GM20000 (cell line): ENCODE measurements at regions not wholly inside any gene's neighbourhood (a gene's known extent, or its start where the extent isn't known, plus 50 kb on each side); places are given as distances from the start of the nearest gene placed in this dataset.

ENCODE experiments used
- DNase-seq: peaks from one replicate; pipeline ENCODE4 v3.0.0; 2012; ENCODE audit warnings: low spot score
- CTCF ChIP-seq: IDR thresholded peaks from 2 replicates; pipeline ENCODE4 v1.5.1; 2012; ENCODE audit warnings: mild to moderate bottlenecking, control low read depth; ENCODE audit errors: extremely low read depth, missing control alignments

GRCh38 chr13:46982856-46983582 lies 86.2 kb upstream of the HTR2A start:
- TF ChIP-seq CTCF: no peak
- peak; percentile 72 for DNase-seq

DNA sequence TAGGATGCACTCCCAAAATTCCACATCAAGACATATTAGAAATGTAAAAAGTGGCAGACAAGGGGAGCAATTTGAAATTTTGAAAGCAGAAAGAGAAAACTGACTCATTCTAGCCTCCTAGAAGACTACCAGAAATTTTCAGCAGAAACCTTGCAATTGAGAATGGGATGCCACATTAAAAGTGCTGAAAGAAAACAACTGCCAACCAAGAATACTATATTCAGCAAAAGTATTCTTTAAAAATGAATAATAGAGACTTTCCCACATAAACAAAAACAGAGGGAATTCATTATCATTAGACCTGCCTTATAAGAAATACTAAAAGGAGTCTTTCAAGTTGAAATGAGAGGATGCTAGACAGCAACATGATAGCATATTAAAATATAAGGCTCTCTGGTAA lies 78.3 kb upstream of the HTR2A start:
- no peak for DNase-seq
- TF ChIP-seq CTCF: no peak

- no peak for DNase-seq
- no peak for TF ChIP-seq CTCF
These were observed 71.6 kb upstream of the HTR2A start for GRCh38 chr13:46968450-46968849.

DNA sequence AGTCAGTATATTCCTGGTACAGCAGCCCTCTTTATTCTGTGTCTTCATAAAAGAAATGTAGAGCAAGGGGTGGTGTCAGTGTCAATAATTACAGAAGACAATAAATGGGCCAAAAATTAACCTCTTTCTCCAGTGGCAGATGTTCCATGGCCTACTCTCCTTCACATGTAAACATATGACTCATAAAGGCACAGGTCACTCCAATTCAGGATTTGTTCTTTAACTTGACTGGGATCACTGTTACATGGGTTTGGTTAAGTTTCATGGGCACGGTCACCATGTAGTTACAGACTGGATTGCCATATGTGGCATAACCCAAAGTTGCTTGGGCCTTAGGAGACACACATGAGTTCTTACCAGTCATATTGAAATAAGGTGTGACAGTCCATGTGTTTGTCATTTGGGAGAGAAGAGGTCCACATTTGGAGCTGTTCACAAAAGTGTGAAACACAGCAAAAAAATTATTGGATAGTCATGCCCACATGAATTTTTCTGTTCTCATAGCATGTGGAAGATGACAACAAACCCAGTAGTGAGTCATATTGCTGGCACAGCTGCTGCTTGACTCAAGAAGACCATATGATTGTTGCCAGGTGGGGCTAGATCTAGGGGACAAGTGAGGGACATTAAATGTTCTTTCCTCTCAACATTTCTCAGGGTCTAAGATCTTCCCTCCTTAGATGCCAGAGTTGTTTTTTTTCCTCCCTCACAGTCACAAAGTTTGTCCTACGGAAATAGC lies 68.1 kb upstream of the HTR2A start:
- DNase-seq: no peak
- no peak for TF ChIP-seq CTCF

DNA sequence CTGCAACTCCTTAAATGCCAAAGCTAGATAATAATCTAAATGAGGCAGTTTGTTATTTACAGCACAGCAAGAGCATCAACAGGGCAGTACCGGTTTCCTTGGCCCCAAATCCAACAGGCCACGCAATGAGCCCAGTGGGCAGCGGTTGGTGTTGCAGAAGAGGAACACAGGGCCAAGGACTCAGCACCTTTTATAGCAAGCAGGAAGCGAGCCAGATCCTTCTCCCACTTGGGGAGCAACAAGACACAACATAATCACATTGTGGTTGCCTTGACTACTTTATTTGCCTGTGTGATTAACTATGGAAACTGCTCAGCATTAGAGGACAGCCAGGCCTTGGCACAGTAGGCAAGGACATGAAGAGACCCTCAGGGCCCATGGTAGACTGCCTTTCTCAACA lies 67.1 kb upstream of the HTR2A start:
- DNase-seq: no peak
- no peak for TF ChIP-seq CTCF

- peak; percentile 28 for DNase-seq
- peak; percentile 51 for TF ChIP-seq CTCF
These were observed 65.6 kb upstream of the HTR2A start for GRCh38 chr13:46962281-46962941.

GRCh38 chr13:46961719-46962118 lies 64.9 kb upstream of the HTR2A start:
- peak; percentile 70 for DNase-seq
- no peak for TF ChIP-seq CTCF
